ENCODE measurements at regions not wholly inside any gene's neighbourhood (a gene's known extent, or its start where the extent isn't known, plus 50 kb on each side); places are given as distances from the start of the nearest gene placed in this dataset.
A peak's percentile ranks its signal among the peaks of the same experiment; 100 is the strongest.
"Not testable (repeated sequence)": the region's sequence is repeated elsewhere in the genome, so short reads cannot be mapped to it uniquely, and the experiment has no call there.

- no peak for DNase-seq (ENCODE audit: low read depth)
Measured at GRCh38 chr10:60513281-60513680, 123.6 kb upstream of the ANK3 start.

GRCh38 chr10:60511477-60512229 is 122.0 kb upstream of the ANK3 start:
- DNase-seq (ENCODE audit: low read depth) = no peak

GRCh38 chr10:60508831-60509230 is 119.2 kb upstream of the ANK3 start:
- no peak for DNase-seq (ENCODE audit: low read depth)

GRCh38 chr10:60508037-60508436 is 118.4 kb upstream of the ANK3 start:
- DNase-seq (ENCODE audit: low read depth) = no peak

GRCh38 chr10:60502621-60503020 is 112.9 kb upstream of the ANK3 start:
- DNase-seq (ENCODE audit: low read depth) = no peak

GRCh38 chr10:60498985-60499384 is 109.3 kb upstream of the ANK3 start:
- DNase-seq (ENCODE audit: low read depth) = no peak

- DNase-seq (ENCODE audit: low read depth) = no peak
Measured at GRCh38 chr10:60497364-60497763, 107.7 kb upstream of the ANK3 start.

GRCh38 chr10:60496181-60496580 is 106.5 kb upstream of the ANK3 start:
- no peak for DNase-seq (ENCODE audit: low read depth)

GRCh38 chr10:60495338-60496055 is 105.8 kb upstream of the ANK3 start:
- no peak for DNase-seq (ENCODE audit: low read depth)

- no peak for DNase-seq (ENCODE audit: low read depth)
Measured at GRCh38 chr10:60494774-60495173, 105.1 kb upstream of the ANK3 start.

- no peak for DNase-seq (ENCODE audit: low read depth)
Measured at GRCh38 chr10:60491162-60491561, 101.5 kb upstream of the ANK3 start.

GRCh38 chr10:60490013-60490412 is 100.3 kb upstream of the ANK3 start:
- no peak for DNase-seq (ENCODE audit: low read depth)

GRCh38 chr10:60488111-60488669 is 98.5 kb upstream of the ANK3 start:
- no peak for DNase-seq (ENCODE audit: low read depth)

- no peak for DNase-seq (ENCODE audit: low read depth)
Measured at GRCh38 chr10:60487543-60487942, 97.9 kb upstream of the ANK3 start.

GRCh38 chr10:60485025-60485424 is 95.3 kb upstream of the ANK3 start:
- no peak for DNase-seq (ENCODE audit: low read depth)

GRCh38 chr10:60480865-60481563 is 91.3 kb upstream of the ANK3 start:
- peak; percentile 83 for DNase-seq (ENCODE audit: low read depth)

GRCh38 chr10:60479305-60480020 is 89.8 kb upstream of the ANK3 start:
- DNase-seq (ENCODE audit: low read depth) = no peak

- no peak for DNase-seq (ENCODE audit: low read depth)
Measured at GRCh38 chr10:60476451-60476850, 86.8 kb upstream of the ANK3 start.

- no peak for DNase-seq (ENCODE audit: low read depth)
Measured at GRCh38 chr10:60473557-60473956, 83.9 kb upstream of the ANK3 start.

GRCh38 chr10:60470091-60470490 is 80.4 kb upstream of the ANK3 start:
- DNase-seq (ENCODE audit: low read depth) = no peak

GRCh38 chr10:60469147-60469546 is 79.5 kb upstream of the ANK3 start:
- not testable (repeated sequence) for DNase-seq (ENCODE audit: low read depth)

GRCh38 chr10:60467202-60467546 is 77.5 kb upstream of the ANK3 start:
- DNase-seq (ENCODE audit: low read depth) = no peak

All from stromal cell of bone marrow (primary cell).